H1 (cell line): ENCODE measurements at regions not wholly inside any gene's neighbourhood (a gene's known extent, or its start where the extent isn't known, plus 50 kb on each side); places are given as distances from the start of the nearest gene placed in this dataset.

Experiments used
- CTCF ChIA-PET: fragments of 300-600 bp; sonication (Branson Sonifier 250); formaldehyde crosslinking; loops from one replicate; lab custom pipeline; 2021; ENCODE audit not compliant: partially characterized antibody; lab: Charles Lee
- POLR2A ChIA-PET: fragments of 300-600 bp; sonication (Branson Sonifier 250); formaldehyde crosslinking; loops from one replicate; lab custom pipeline; 2021; ENCODE audit warnings: inconsistent platforms; ENCODE audit not compliant: partially characterized antibody; lab: Charles Lee
- DNase-seq, 2 experiments: peaks; one replicate each; pipeline versions ENCODE4 v3.0.0 to v3.0.0-alpha.2; 2010 to 2022; ENCODE audit warnings: low spot score in 2 of 2, low read depth in 1 of 2, mixed read lengths in 1 of 2
- FAIRE-seq: peaks from 2 replicates; lab custom pipeline; 2011; peaks lifted over from hg19 to GRCh38; lab: Jason Lieb, UNC
- H2AFZ ChIP-seq: 2 replicates; pipeline ENCODE4 v1.8.1; 2012; ENCODE audit warnings: low read length, inconsistent platforms
- H2AK5ac ChIP-seq: 2 replicates; pipeline ENCODE4 v1.6.1; 2013; ENCODE audit warnings: low read depth, low read length
- H2BK120ac ChIP-seq: replicated peaks from 2 replicates; pipeline ENCODE3; 2013; ENCODE audit warnings: low read depth, low read length, inconsistent platforms
- H2BK12ac ChIP-seq: 2 replicates; pipeline ENCODE4 v1.6.1; 2013; ENCODE audit warnings: low read depth, low read length
- H2BK15ac ChIP-seq: 2 replicates; pipeline ENCODE4 v1.6.1; 2013; ENCODE audit warnings: low read length
- H2BK20ac ChIP-seq: 2 replicates; pipeline ENCODE4 v1.6.1; 2013; ENCODE audit warnings: low read length
- H2BK5ac ChIP-seq: 2 replicates; pipeline ENCODE4 v1.6.1; 2013; ENCODE audit warnings: low read depth, low read length
- H3K14ac ChIP-seq: 2 replicates; pipeline ENCODE4 v1.6.1; 2013; ENCODE audit warnings: inconsistent platforms; ENCODE audit not compliant: insufficient read length
- H3K18ac ChIP-seq: 2 replicates; pipeline ENCODE4 v1.6.1; 2013; ENCODE audit warnings: low read length; ENCODE audit errors: extremely low read depth
- H3K23ac ChIP-seq: 2 replicates; pipeline ENCODE4 v1.6.1; 2013; ENCODE audit warnings: inconsistent platforms; ENCODE audit not compliant: insufficient read length
- H3K23me2 ChIP-seq: 2 replicates; pipeline ENCODE4 v1.6.1; 2013; ENCODE audit warnings: low read depth, low read length
- H3K27ac ChIP-seq: 2 replicates; pipeline ENCODE4 v1.6.1; 2011; ENCODE audit warnings: low read depth, low read length, inconsistent platforms
- H3K27me3 ChIP-seq, 4 experiments: replicated peaks in 1 of 4; 1 replicate in 1 of 4; 2 replicates in 3 of 4; pipeline versions ENCODE4 v1.6.1 to v1.8.1; 2011 to 2013; ENCODE audit warnings: low read length in 3 of 4, mild to moderate bottlenecking in 3 of 4, inconsistent platforms in 2 of 4, mixed read lengths in 2 of 4, moderate library complexity in 1 of 4; ENCODE audit not compliant: control insufficient read depth in 3 of 4, insufficient read depth in 3 of 4; ENCODE audit errors: extremely low read depth in 1 of 4
- H3K36me3 ChIP-seq, 4 experiments: 2 replicates each; pipeline versions ENCODE4 v1.6.1 to v1.8.1; 2011 to 2013; ENCODE audit warnings: mild to moderate bottlenecking in 4 of 4, low read length in 3 of 4, moderate library complexity in 2 of 4, control low read depth in 1 of 4, inconsistent platforms in 1 of 4; ENCODE audit not compliant: insufficient read depth in 4 of 4, control insufficient read depth in 2 of 4
- H3K4ac ChIP-seq: replicated peaks from 2 replicates; pipeline ENCODE3; 2013; ENCODE audit warnings: low read length, low read depth, mixed read lengths, inconsistent platforms; ENCODE audit not compliant: insufficient read length
- H3K4me1 ChIP-seq, 4 experiments: replicated peaks in 1 of 4; 1 replicate in 1 of 4; 2 replicates in 3 of 4; pipeline versions ENCODE4 v1.6.1 to v1.8.1; 2011 to 2013; ENCODE audit warnings: low read length in 3 of 4, inconsistent platforms in 2 of 4, mixed read lengths in 1 of 4; ENCODE audit not compliant: insufficient read depth in 4 of 4, control insufficient read depth in 3 of 4
- H3K4me2 ChIP-seq, 2 experiments: 2 replicates each; pipeline versions ENCODE4 v1.6.1 to v1.8.1; 2011 to 2013; ENCODE audit warnings: low read depth in 2 of 2, low read length in 2 of 2, control low read depth in 1 of 2, inconsistent platforms in 1 of 2, mild to moderate bottlenecking in 1 of 2; ENCODE audit not compliant: insufficient read depth in 1 of 2
- H3K4me3 ChIP-seq, 4 experiments: fragments of 200-600, 300-600 bp in 1 of 4; sonication (generic), shearing (Covaris generic), sonication (Bioruptor Twin) in 1 of 4; 2 replicates each; pipeline versions ENCODE4 v1.5.1 to v1.8.1; 2011 to 2016; ENCODE audit warnings: low read length in 4 of 4, low read depth in 3 of 4, control low read depth in 2 of 4, inconsistent platforms in 2 of 4, mild to moderate bottlenecking in 2 of 4, mixed read lengths in 1 of 4, moderate library complexity in 1 of 4; ENCODE audit not compliant: insufficient read depth in 2 of 4; ENCODE audit errors: extremely low read depth in 1 of 4
- H3K56ac ChIP-seq: replicated peaks from 2 replicates; pipeline ENCODE3; 2013; ENCODE audit warnings: low read depth, mild to moderate bottlenecking, mixed read lengths, low read length, inconsistent platforms; ENCODE audit not compliant: insufficient read length
- H3K79me1 ChIP-seq: 2 replicates; pipeline ENCODE4 v1.6.1; 2013; ENCODE audit warnings: low read depth, low read length, control low read depth
- H3K79me2 ChIP-seq, 2 experiments: 2 replicates each; pipeline versions ENCODE4 v1.6.1 to v1.8.1; 2012 to 2013; ENCODE audit warnings: low read length in 2 of 2, mild to moderate bottlenecking in 2 of 2, inconsistent platforms in 1 of 2; ENCODE audit not compliant: insufficient read depth in 2 of 2, control insufficient read depth in 1 of 2
- H3K9ac ChIP-seq, 4 experiments: replicated peaks in 1 of 4; 1 replicate in 1 of 4; 2 replicates in 3 of 4; pipeline versions ENCODE4 v1.6.1 to v1.8.1; 2011 to 2013; ENCODE audit warnings: low read depth in 3 of 4, low read length in 3 of 4, control low read depth in 2 of 4, mild to moderate bottlenecking in 2 of 4, moderate library complexity in 2 of 4, inconsistent platforms in 1 of 4; ENCODE audit errors: extremely low read depth in 1 of 4
- H3K9me3 ChIP-seq, 2 experiments: 2 replicates each; pipeline versions ENCODE4 v1.6.1 to v1.8.1; 2012 to 2013; ENCODE audit warnings: mild to moderate bottlenecking in 2 of 2, moderate library complexity in 2 of 2, control low read depth in 1 of 2, inconsistent platforms in 1 of 2, low read depth in 1 of 2, low read length in 1 of 2, mixed read lengths in 1 of 2; ENCODE audit not compliant: insufficient read depth in 2 of 2
- H4K20me1 ChIP-seq, 2 experiments: replicated peaks in 1 of 2; 2 replicates each; pipeline versions ENCODE3 to v1.8.1; 2011 to 2013; ENCODE audit warnings: inconsistent platforms in 2 of 2, low read length in 2 of 2, mild to moderate bottlenecking in 1 of 2; ENCODE audit not compliant: insufficient read depth in 2 of 2, control insufficient read depth in 1 of 2
- H4K5ac ChIP-seq: 2 replicates; pipeline ENCODE4 v1.6.1; 2013; ENCODE audit warnings: low read length, low read depth, mixed read lengths, inconsistent platforms; ENCODE audit not compliant: insufficient read length
- H4K8ac ChIP-seq: 2 replicates; pipeline ENCODE4 v1.8.0; 2013; ENCODE audit warnings: mild to moderate bottlenecking, moderate library complexity, low read length, inconsistent platforms; ENCODE audit not compliant: insufficient read depth; ENCODE audit errors: extremely low read depth
- H4K91ac ChIP-seq: replicated peaks from 2 replicates; pipeline ENCODE3; 2013; ENCODE audit warnings: low read length, mixed read lengths, inconsistent platforms; ENCODE audit not compliant: insufficient read length
- ATF3 ChIP-seq: IDR thresholded peaks from 2 replicates; pipeline ENCODE4 v1.6.1; 2011; ENCODE audit warnings: low read depth, mild to moderate bottlenecking, low read length; ENCODE audit not compliant: insufficient read depth
- BCL11A ChIP-seq, 2 experiments: IDR thresholded peaks; one replicate each; pipeline ENCODE4 v1.6.1; 2011; ENCODE audit warnings: low read depth in 2 of 2, low read length in 2 of 2, mild to moderate bottlenecking in 2 of 2
- EZH2 ChIP-seq: fragments of 200-600 bp; sonication (generic); IDR thresholded peaks from 2 replicates; pipeline ENCODE4 v1.7.1; 2012; ENCODE audit warnings: low read depth, mild to moderate bottlenecking, moderate library complexity, low read length, inconsistent platforms; ENCODE audit not compliant: severe bottlenecking
- FOSL1 ChIP-seq: IDR thresholded peaks from 2 replicates; pipeline ENCODE4 v1.6.1; 2011; ENCODE audit warnings: mild to moderate bottlenecking, low read depth, low read length, moderate library complexity; ENCODE audit not compliant: insufficient read depth
- GTF2F1 ChIP-seq: IDR thresholded peaks from 2 replicates; pipeline ENCODE4 v1.6.1; 2012; ENCODE audit warnings: low read depth, low read length, improper control_type of control experiment, borderline replicate concordance
- JUND ChIP-seq: IDR thresholded peaks from 2 replicates; pipeline ENCODE4 v1.6.1; 2011; ENCODE audit warnings: mild to moderate bottlenecking, improper control_type of control experiment, low read length
- SIX5 ChIP-seq: IDR thresholded peaks from 2 replicates; pipeline ENCODE4 v1.6.1; 2011; ENCODE audit warnings: mild to moderate bottlenecking, low read depth, low read length
- WGBS, 2 experiments: shearing (Covaris generic) in 1 of 2; methylation state at CpG; one replicate each; pipeline versions ENCODE4 v1.1.6 to v1.1.7; 2013 to 2015; ENCODE audit warnings: low lambda C conversion rate in 2 of 2, mixed read lengths in 2 of 2, inconsistent platforms in 1 of 2, low coverage in 1 of 2, missing lambda C conversion rate in 1 of 2; ENCODE audit not compliant: insufficient replicate concordance in 2 of 2, insufficient coverage in 1 of 2, insufficient read length in 1 of 2; ENCODE audit errors: extremely low coverage in 1 of 2, missing lambda C conversion rate in 1 of 2; 5-methylcytosine and 5-hydroxymethylcytosine counted together

DNA sequence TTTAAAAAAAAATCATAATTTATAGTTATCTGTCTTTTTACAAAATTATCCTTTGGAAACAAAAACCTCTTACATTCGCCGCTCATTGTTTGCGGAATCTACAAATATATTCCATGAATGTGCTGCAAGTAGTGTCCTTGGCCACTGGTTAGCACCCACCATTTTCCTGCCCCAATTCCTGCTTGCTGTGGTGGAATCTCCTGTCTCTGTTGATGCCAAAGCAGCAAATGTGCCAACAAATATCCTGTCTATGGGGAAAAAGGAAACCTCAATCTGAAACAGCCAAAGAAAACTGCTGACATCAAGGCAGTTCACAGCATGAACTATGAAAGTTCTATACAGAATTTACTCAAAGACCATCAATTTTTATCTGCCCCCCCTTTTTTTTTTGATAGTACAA is 603.6 kb downstream of the COL12A1 start:
- H3K9ac ChIP-seq = no peak overlapping the region
- no peak overlapping the region for H3K4me3 ChIP-seq
- ChIA-PET POLR2A (no interaction called here), CTCF (interaction anchor here (0.8 to 1.6 kb wide), 2 partner anchors 9 to 10 kb away, joined by 3 to 7 read pairs; no protein-coding TSS in a partner anchor)
- no peak overlapping the region for H3K4me2 ChIP-seq
- H3K23ac ChIP-seq = peak overlapping the region; percentile 83
- TF ChIP-seq JUND (no peak), FOSL1 (no peak), BCL11A (IDR thresholded peaks at IDR 0.05; ENCODE audit: low read depth in 2 of 2, low read length in 2 of 2) (no peak), ATF3 (no peak), EZH2 (no peak), GTF2F1 (no peak), SIX5 (no peak)
- H3K36me3 ChIP-seq = no peaks in the 10 kb centered on the region
- H3K23me2 ChIP-seq = no peaks in the 10 kb centered on the region
- H3K4ac ChIP-seq = no peak overlapping the region
- no peak overlapping the region for H2BK5ac ChIP-seq
- no peaks in the 10 kb centered on the region for H3K9me3 ChIP-seq
- no peaks in the 10 kb centered on the region for H3K4me1 ChIP-seq
- H4K5ac ChIP-seq = no peak overlapping the region
- 95% methylated on average over 3 of the region's 3 CpGs; no CpG with 5 or more reads in 1 of the 2 experiments for WGBS, 2 experiments
- no peak overlapping the region for H3K27ac ChIP-seq
- no peak overlapping the region for H2BK15ac ChIP-seq
- H2BK20ac ChIP-seq = no peak overlapping the region
- no peaks in the 10 kb centered on the region for H3K79me1 ChIP-seq
- no peak overlapping the region for H2BK120ac ChIP-seq
- no peak overlapping the region for H3K18ac ChIP-seq
- no peak overlapping the region for H4K91ac ChIP-seq
- H2AK5ac ChIP-seq = no peak overlapping the region
- FAIRE-seq (no peak), DNase-seq (no peak)
- H4K8ac ChIP-seq = no peak overlapping the region
- H4K20me1 ChIP-seq = no peaks in the 10 kb centered on the region
- no peaks in the 10 kb centered on the region for H3K79me2 ChIP-seq
- no peak overlapping the region for H3K56ac ChIP-seq
- H2AFZ ChIP-seq = no peak overlapping the region
- no peak overlapping the region for H3K14ac ChIP-seq
- H3K27me3 ChIP-seq = no peaks in the 10 kb centered on the region
- no peak overlapping the region for H2BK12ac ChIP-seq
